Colonic mucosa (tissue), 4 donors: ENCODE measurements at regions not wholly inside any gene's neighbourhood (a gene's known extent, or its start where the extent isn't known, plus 50 kb on each side); places are given as distances from the start of the nearest gene placed in this dataset.
"Not testable (repeated sequence)": the region's sequence is repeated elsewhere in the genome, so short reads cannot be mapped to it uniquely, and the experiment has no call there.

Experiments
- DNase-seq: peaks from one replicate; pipeline ENCODE4 v3.0.0-alpha.2; 2020
- H3K27ac ChIP-seq: fragments of 200-600 bp; one replicate; pipeline ENCODE4 v1.8.0; 2021
- H3K27me3 ChIP-seq: fragments of 200-600 bp; one replicate; pipeline ENCODE4 v1.8.0; 2021
- H3K36me3 ChIP-seq: fragments of 200-600 bp; one replicate; pipeline ENCODE4 v1.8.0; 2021
- H3K4me1 ChIP-seq: fragments of 200-600 bp; one replicate; pipeline ENCODE4 v1.8.0; 2021; ENCODE audit warnings: mild to moderate bottlenecking
- H3K4me3 ChIP-seq: fragments of 200-600 bp; one replicate; pipeline ENCODE4 v1.8.0; 2021
- H3K9ac ChIP-seq, 2 donors: one replicate each; pipeline ENCODE4 v1.7.0; 2013; ENCODE audit warnings: control low read depth in 2 of 2, low read depth in 2 of 2, low read length in 2 of 2
- H3K9me3 ChIP-seq: fragments of 200-600 bp; one replicate; pipeline ENCODE4 v1.8.0; 2021
- CTCF ChIP-seq: fragments of 200-600 bp; IDR thresholded peaks from one replicate; pipeline ENCODE4 v1.8.0; 2022; ENCODE audit warnings: antibody characterized with exemption, mild to moderate bottlenecking
- intact Hi-C: fragments of 100-400 bp; cut with DNase I; formaldehyde crosslinking; loops from one replicate; pipeline ENCODE4 v1.14.1; 2022
- donor health status: healthy.
- donor health status: DM: no; HTN: no; CAD: no.
- donor health status: DM: no; HTN: no; CAD: no.

- H3K27ac ChIP-seq, result no peak overlapping the region
- no peak overlapping the region for H3K4me3 ChIP-seq
- H3K27me3 ChIP-seq, result no peaks in the 10 kb centered on the region
- H3K36me3 ChIP-seq, result no peaks in the 10 kb centered on the region
- no peaks in the 10 kb centered on the region for H3K9me3 ChIP-seq
- H3K9ac ChIP-seq, result no peak overlapping the region
- H3K4me1 ChIP-seq, result no peaks in the 10 kb centered on the region
- intact Hi-C loops, result no loop called here
- DNase-seq, result no peak
- no peak for TF ChIP-seq CTCF
Observed at GRCh38 chr6:140001005-140001404, 626.6 kb upstream of the CITED2 start.

GRCh38 chr6:139999661-140000060 lies 625.2 kb upstream of the CITED2 start:
- H3K9ac ChIP-seq, H3K27me3 ChIP-seq, H3K4me3 ChIP-seq, H3K4me1 ChIP-seq, intact Hi-C loops, H3K27ac ChIP-seq, DNase-seq, H3K36me3 ChIP-seq, H3K9me3 ChIP-seq: not testable (repeated sequence)

GRCh38 chr6:139998478-139998877 lies 624.0 kb upstream of the CITED2 start:
- H3K9ac ChIP-seq, H3K4me3 ChIP-seq, H3K4me1 ChIP-seq, H3K27ac ChIP-seq, DNase-seq, H3K36me3 ChIP-seq, H3K9me3 ChIP-seq, intact Hi-C loops, H3K27me3 ChIP-seq: not testable (repeated sequence)

- no peaks in the 10 kb centered on the region for H3K9me3 ChIP-seq
- no peak for DNase-seq
- no peak overlapping the region for H3K4me3 ChIP-seq
- no peak for TF ChIP-seq CTCF
- no peak overlapping the region for H3K9ac ChIP-seq
- H3K36me3 ChIP-seq, result no peaks in the 10 kb centered on the region
- no peaks in the 10 kb centered on the region for H3K4me1 ChIP-seq
- intact Hi-C loops, result no loop called here
- H3K27me3 ChIP-seq, result no peaks in the 10 kb centered on the region
- no peak overlapping the region for H3K27ac ChIP-seq
Observed at GRCh38 chr6:139996253-139996834, 621.9 kb upstream of the CITED2 start.

- no peak overlapping the region for H3K27ac ChIP-seq
- H3K9me3 ChIP-seq, result no peaks in the 10 kb centered on the region
- TF ChIP-seq CTCF, result no peak
- no peaks in the 10 kb centered on the region for H3K27me3 ChIP-seq
- intact Hi-C loops, result no loop called here
- no peaks in the 10 kb centered on the region for H3K36me3 ChIP-seq
- H3K4me1 ChIP-seq, result no peaks in the 10 kb centered on the region
- no peak overlapping the region for H3K4me3 ChIP-seq
- no peak for DNase-seq
- no peak overlapping the region for H3K9ac ChIP-seq
Observed at GRCh38 chr6:139994998-139995397, 620.5 kb upstream of the CITED2 start.

- no peak overlapping the region for H3K27ac ChIP-seq
- H3K9me3 ChIP-seq, result no peaks in the 10 kb centered on the region
- no peak overlapping the region for H3K9ac ChIP-seq
- no peak for TF ChIP-seq CTCF
- DNase-seq, result no peak
- no peaks in the 10 kb centered on the region for H3K36me3 ChIP-seq
- no peaks in the 10 kb centered on the region for H3K27me3 ChIP-seq
- no peak overlapping the region for H3K4me3 ChIP-seq
- intact Hi-C loops, result no loop called here
- H3K4me1 ChIP-seq, result no peaks in the 10 kb centered on the region
Observed at GRCh38 chr6:139990856-139991465, 616.5 kb upstream of the CITED2 start.
